ENCODE measurements at regions not wholly inside any gene's neighbourhood (a gene's known extent, or its start where the extent isn't known, plus 50 kb on each side); places are given as distances from the start of the nearest gene placed in this dataset.

DNA sequence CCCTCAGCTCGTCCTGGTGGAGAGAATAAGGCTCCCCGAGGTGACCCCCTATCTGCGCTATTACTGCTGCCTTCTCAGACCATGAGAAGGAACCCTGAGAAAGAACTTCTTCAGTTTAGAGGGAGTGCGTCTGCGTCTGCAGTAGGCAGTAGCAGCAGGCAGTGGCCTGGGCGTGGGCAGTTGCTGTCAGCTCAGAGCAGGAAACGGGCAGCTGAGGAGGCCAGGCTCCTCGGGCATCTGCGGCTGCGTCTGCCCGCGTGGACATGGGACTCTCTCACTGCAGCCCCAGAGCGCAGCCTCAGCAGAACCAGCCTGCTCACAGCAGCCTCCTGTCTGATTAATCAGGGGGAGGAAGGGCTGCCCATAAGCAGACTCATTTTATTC, 49.8 kb upstream of the FCN1 start:
- DNase-seq (ENCODE audit: low read depth) = peak; percentile 32

DNA sequence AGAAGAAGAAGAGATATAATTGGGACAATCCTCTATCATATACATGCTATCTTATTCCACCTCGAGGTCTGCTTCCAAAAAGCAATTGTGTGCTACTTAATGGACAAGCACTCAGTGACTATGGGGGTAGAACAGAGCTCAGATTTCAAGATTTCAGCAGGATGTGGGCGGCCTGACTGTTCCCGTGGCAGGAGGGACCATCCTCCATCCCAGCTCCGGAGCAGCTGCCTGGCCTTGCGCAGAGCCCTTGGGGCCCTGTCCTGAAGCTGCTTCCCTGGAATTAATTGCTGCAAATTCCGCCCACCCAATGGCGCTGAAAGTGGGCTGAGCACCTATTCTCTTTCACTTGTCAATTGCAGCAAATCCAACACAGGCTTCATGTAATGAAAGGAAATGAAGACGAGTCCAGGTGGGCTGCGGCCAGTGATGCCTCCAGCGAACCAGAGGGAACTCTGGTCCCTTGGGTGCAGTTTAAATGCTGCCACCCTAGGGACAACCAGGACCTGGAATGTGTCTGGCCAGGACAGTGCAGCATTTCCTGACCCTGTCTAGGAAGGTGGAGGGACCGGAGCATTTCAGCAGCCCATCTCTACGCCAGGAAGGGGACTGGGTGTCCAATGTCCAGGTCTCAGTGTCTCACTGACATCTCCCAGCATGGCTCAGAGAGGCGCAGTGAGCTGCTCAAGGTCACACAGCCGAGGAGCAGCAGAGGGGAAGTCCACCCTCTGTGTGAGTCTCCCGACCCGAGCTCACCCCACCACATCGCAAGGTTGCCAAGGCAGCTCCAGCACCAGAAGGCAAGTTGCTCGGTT, 50.5 kb upstream of the FCN1 start:
- DNase-seq (ENCODE audit: low read depth) = peak; percentile 75

DNA sequence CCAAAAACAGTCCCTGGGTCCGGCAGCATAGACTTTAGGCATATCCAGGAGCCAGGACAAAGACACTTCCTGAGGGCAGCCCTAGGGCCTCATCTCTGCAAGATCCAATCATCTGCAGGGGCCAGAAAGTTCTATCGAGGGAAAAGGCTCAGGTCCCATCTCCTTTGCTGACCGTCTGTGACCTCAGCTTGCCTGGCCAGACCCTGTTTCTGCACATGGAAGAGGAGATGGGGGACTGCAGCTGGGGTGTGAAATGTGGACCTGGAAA, 51.0 kb upstream of the FCN1 start:
- no peak for DNase-seq (ENCODE audit: low read depth)

DNA sequence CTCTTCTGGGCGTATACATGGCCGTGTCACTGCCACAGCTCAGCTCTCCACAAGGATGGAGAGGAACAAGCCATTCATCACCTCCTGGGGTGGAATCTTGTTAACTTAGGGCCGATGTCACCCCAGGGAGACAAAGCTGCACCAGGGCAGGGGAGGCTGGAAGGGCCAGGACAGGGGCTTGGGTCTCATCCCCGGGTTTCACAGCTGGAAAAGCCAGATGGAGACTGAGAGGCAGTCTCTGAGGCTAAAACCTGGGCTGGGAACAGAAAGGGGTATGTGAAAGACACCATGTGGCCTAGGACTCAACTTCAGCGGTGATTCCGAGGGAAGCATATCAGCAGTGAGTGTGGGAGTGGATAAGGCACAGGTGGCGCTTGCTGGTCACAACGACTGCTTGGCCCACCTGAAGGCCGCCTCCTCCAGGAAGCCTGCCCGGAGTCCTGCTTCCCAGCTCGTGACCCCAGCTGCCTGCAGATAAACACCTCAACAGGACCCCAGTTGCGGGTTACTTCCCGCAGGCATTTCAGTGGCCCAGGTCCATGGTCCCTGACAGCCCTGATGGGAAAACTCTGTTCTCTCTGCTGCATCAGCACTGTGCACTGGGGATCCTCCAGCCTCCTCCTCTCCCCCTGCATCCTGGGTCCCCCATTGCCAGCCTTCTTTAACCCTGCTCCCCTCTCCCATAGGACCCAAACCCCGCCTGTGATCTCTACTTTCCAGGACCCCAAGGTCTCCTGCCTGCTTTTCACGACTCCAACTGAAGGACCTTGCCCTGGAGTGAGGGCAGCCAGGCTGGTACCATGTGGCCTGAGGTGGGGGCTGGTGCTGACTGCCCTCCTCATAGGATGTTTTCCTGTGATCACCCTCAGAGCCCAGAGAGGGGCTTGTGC, 51.7 kb upstream of the FCN1 start:
- no peak for DNase-seq (ENCODE audit: low read depth)

- no peak for DNase-seq (ENCODE audit: low read depth)
Observed at GRCh38 chr9:134970198-134970597, 52.5 kb upstream of the FCN1 start.

GRCh38 chr9:134970719-134971118, 53.0 kb upstream of the FCN1 start:
- no peak for DNase-seq (ENCODE audit: low read depth)

GRCh38 chr9:134971196-134971595, 53.5 kb upstream of the FCN1 start:
- DNase-seq (ENCODE audit: low read depth) = no peak

DNA sequence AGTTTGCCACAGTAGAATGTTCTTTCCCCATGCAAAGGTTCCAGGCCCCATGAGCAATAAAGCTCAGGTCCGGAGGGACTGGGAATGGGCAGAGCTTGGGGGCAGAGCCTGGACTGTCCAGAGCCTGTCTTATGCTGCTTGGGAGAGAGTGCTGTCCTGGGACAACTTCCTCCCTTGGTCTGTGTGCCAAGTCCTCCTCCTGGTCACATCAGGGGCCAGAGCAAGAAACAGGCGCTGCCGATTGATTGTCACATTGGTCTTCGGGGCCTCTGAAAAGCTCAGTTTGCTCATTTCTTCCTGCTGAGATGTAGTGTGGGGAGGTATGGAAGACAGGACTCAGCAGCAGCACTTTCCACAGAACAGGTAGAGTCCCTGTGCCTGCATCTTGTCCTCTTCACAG, 54.0 kb upstream of the FCN1 start:
- DNase-seq (ENCODE audit: low read depth) = no peak

GRCh38 chr9:134972140-134972539, 54.4 kb upstream of the FCN1 start:
- no peak for DNase-seq (ENCODE audit: low read depth)

- DNase-seq (ENCODE audit: low read depth) = no peak
Observed at GRCh38 chr9:134975253-134975652, 57.5 kb upstream of the FCN1 start.

GRCh38 chr9:134976403-134976802, 58.7 kb upstream of the FCN1 start:
- no peak for DNase-seq (ENCODE audit: low read depth)

GRCh38 chr9:134978272-134978671, 60.6 kb upstream of the FCN1 start:
- no peak for DNase-seq (ENCODE audit: low read depth)

GRCh38 chr9:134980516-134980915, 62.8 kb upstream of the FCN1 start:
- DNase-seq (ENCODE audit: low read depth) = no peak

DNA sequence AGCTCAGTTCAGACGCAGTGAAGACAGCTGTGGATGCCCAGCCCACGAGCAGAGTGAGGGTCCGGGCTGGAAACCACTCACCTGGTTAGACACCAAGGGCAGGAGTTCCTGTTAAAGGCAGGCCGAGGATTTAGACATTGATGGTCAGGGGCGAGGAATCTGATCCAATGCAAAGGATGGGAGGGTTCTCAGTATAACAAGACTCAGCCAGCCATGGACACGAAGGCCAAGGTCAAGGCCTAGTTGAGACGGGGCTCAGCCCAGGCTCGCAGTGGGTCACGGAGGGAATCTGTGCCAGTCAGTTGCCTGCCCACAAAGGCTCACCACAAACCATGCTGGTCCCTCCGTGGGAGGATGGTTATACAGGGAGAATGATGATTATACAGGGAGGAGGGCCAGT, 63.3 kb upstream of the FCN1 start:
- no peak for DNase-seq (ENCODE audit: low read depth)

- DNase-seq (ENCODE audit: low read depth) = no peak
Observed at GRCh38 chr9:134981829-134982228, 64.1 kb upstream of the FCN1 start.

DNA sequence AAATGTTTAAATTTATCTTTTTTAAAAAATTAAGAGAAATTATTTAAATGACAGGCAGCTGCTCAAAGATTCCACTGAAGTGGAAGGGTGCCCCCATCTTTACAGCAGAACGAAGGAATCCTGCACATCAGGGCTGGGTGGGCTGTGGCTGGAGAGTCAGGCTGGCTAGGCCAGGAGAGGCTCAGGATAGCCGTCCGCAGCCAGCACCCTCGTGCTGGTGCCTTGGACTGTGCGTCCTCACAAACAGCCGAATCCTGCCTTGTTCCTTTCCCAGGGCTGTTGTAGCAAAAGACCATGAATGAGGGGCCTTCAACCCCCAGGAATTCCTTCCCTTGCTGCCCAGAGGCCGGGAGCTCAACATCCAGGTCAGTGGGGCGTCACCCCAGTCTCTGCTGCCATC, 64.6 kb upstream of the FCN1 start:
- DNase-seq (ENCODE audit: low read depth) = no peak

DNA sequence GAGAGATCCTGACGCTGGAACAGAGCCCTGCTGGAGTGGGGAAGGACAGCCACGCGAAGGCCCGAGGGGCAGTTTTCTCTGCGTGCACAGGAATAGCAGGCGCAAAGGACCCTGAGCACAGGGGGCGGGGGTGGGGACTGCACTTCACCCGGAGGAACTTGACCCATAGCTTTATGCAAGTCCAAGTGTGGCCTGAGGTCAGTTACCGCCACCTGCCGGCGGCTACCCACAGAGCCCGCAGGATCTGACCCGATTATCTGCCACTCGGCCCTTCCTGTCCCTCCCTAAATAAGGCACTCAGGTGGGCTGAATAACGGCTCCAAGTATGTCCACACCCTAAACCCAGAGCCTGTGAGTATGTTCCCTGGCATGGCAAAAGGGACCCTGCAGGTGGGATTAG, 65.4 kb upstream of the FCN1 start:
- DNase-seq (ENCODE audit: low read depth) = peak; percentile 46

GRCh38 chr9:134983506-134984371, 66.0 kb upstream of the FCN1 start:
- no peak for DNase-seq (ENCODE audit: low read depth)

GRCh38 chr9:134984372-134985265, 66.9 kb upstream of the FCN1 start:
- DNase-seq (ENCODE audit: low read depth) = no peak

- no peak for DNase-seq (ENCODE audit: low read depth)
Observed at GRCh38 chr9:134985451-134985850, 67.7 kb upstream of the FCN1 start.

- DNase-seq (ENCODE audit: low read depth) = no peak
Observed at GRCh38 chr9:134986957-134987356, 69.2 kb upstream of the FCN1 start.
